A673 (cell line): ENCODE measurements at regions not wholly inside any gene's neighbourhood (a gene's known extent, or its start where the extent isn't known, plus 50 kb on each side); places are given as distances from the start of the nearest gene placed in this dataset.

Experiments used
- BruUV-seq: library from RNA; stranded (reverse); fragments of 400-500 nt; replicated peaks from 2 replicates; lab custom pipeline; 2021; lab: Mats Ljungman, UMichigan
- CTCF ChIA-PET: fragments of 300-600 bp; sonication (Branson Sonifier 250); formaldehyde crosslinking; loops from one replicate; lab custom pipeline; 2022; ENCODE audit warnings: antibody characterized with exemption; lab: Charles Lee
- POLR2A ChIA-PET: fragments of 300-600 bp; sonication (Branson Sonifier 250); formaldehyde crosslinking; loops from one replicate; lab custom pipeline; 2022; ENCODE audit warnings: antibody characterized with exemption; ENCODE audit not compliant: low non-redundant PET; lab: Charles Lee
- DNase-seq: peaks from one replicate; pipeline ENCODE4 v3.0.0-alpha.2; 2015; ENCODE audit warnings: low spot score
- H3K27ac ChIP-seq: fragments of 200-600 bp; sonication (generic); 2 replicates; pipeline ENCODE4 v1.5.1; 2016; ENCODE audit warnings: mixed run types, low read depth, mild to moderate bottlenecking, mixed read lengths, antibody characterized with exemption, low read length; ENCODE audit not compliant: poor library complexity, severe bottlenecking
- H3K27me3 ChIP-seq: fragments of 200-600 bp; sonication (generic); replicated peaks from 2 replicates; pipeline ENCODE4 v1.6.1; 2017; ENCODE audit warnings: mixed run types, low read depth, mild to moderate bottlenecking, mixed read lengths, antibody characterized with exemption, low read length; ENCODE audit not compliant: insufficient read depth, poor library complexity
- H3K36me3 ChIP-seq: fragments of 200-600 bp; sonication (generic); 2 replicates; pipeline ENCODE4 v1.6.1; 2016; ENCODE audit warnings: mixed run types, mild to moderate bottlenecking, mixed read lengths, antibody characterized with exemption, low read length; ENCODE audit not compliant: insufficient read depth, poor library complexity, severe bottlenecking
- H3K4me1 ChIP-seq: fragments of 200-600 bp; sonication (generic); 2 replicates; pipeline ENCODE4 v1.6.1; 2017; ENCODE audit warnings: mixed run types, mild to moderate bottlenecking, mixed read lengths, antibody characterized with exemption, low read length; ENCODE audit not compliant: insufficient read depth, poor library complexity, severe bottlenecking
- H3K4me3 ChIP-seq: fragments of 200-600 bp; sonication (generic); 2 replicates; pipeline ENCODE4 v1.5.1; 2016; ENCODE audit warnings: low read depth, mixed run types, mild to moderate bottlenecking, mixed read lengths, low read length; ENCODE audit not compliant: poor library complexity, severe bottlenecking
- H3K9me3 ChIP-seq: fragments of 200-600 bp; sonication (generic); 2 replicates; pipeline ENCODE4 v1.6.1; 2016; ENCODE audit warnings: mixed run types, low read depth, mild to moderate bottlenecking, mixed read lengths, antibody characterized with exemption, low read length; ENCODE audit not compliant: poor library complexity, severe bottlenecking
- CTCF ChIP-seq: fragments of 300-800, 200-600 bp; sonication (generic); conservative IDR thresholded peaks from 2 replicates; pipeline ENCODE4 v1.5.1; 2017; ENCODE audit warnings: low read depth, mild to moderate bottlenecking, antibody characterized with exemption, low read length, moderate library complexity, mixed read lengths
- EZH2 ChIP-seq: fragments of 200-600 bp; sonication (generic); IDR thresholded peaks from 2 replicates; pipeline ENCODE4 v1.6.1; 2017; ENCODE audit warnings: borderline replicate concordance, low read depth, mild to moderate bottlenecking, mixed read lengths, antibody characterized with exemption, low read length; ENCODE audit not compliant: poor library complexity, severe bottlenecking
- intact Hi-C: fragments of 100-400 bp; cut with micrococcal nuclease; formaldehyde crosslinking; loops from one replicate; pipeline ENCODE4 v1.10.0; 2022; ENCODE audit not compliant: unreplicated experiment

GRCh38 chr1:242842094-242842493 is 317.6 kb upstream of the PLD5 start:
- no TSS peak for BruUV-seq
- no peaks in the 10 kb centered on the region for H3K27me3 ChIP-seq
- POLR2A ChIA-PET: no interaction called here
- TF ChIP-seq CTCF: no peak
- TF ChIP-seq EZH2: no peak
- H3K36me3 ChIP-seq: no peaks in the 10 kb centered on the region
- H3K27ac ChIP-seq: no peak overlapping the region
- intact Hi-C loops: no loop called here
- DNase-seq: peak; percentile 18
- CTCF ChIA-PET: no interaction called here
- H3K9me3 ChIP-seq: no peaks in the 10 kb centered on the region
- H3K4me1 ChIP-seq: no peaks in the 10 kb centered on the region
- H3K4me3 ChIP-seq: no peak overlapping the region

DNA sequence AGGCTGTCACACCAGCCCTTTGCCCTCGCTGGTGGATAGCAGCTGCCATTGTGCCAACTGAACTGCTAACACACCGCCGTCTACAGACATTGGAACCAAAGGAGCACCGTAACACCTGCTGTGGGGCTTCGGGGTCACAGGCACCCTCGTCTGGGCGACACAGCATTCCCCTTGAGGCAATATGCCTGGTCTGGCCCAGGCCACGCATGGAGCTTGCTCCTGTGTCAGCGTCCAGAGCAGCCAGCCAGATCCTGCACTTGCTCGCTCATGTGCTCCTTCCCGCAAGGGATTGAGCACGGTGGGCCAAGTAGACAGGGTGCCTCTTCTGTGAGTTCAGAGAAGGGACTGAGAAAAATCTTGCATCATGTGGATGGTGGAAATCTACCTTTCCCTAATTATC is 314.6 kb upstream of the PLD5 start:
- H3K9me3 ChIP-seq: no peaks in the 10 kb centered on the region
- DNase-seq: no peak
- H3K27me3 ChIP-seq: no peaks in the 10 kb centered on the region
- H3K36me3 ChIP-seq: no peaks in the 10 kb centered on the region
- no peak overlapping the region for H3K27ac ChIP-seq
- POLR2A ChIA-PET: no interaction called here
- CTCF ChIA-PET: no interaction called here
- H3K4me3 ChIP-seq: no peak overlapping the region
- TF ChIP-seq CTCF: no peak
- no peak for TF ChIP-seq EZH2
- no peaks in the 10 kb centered on the region for H3K4me1 ChIP-seq
- intact Hi-C loops: no loop called here
- BruUV-seq: no TSS peak

DNA sequence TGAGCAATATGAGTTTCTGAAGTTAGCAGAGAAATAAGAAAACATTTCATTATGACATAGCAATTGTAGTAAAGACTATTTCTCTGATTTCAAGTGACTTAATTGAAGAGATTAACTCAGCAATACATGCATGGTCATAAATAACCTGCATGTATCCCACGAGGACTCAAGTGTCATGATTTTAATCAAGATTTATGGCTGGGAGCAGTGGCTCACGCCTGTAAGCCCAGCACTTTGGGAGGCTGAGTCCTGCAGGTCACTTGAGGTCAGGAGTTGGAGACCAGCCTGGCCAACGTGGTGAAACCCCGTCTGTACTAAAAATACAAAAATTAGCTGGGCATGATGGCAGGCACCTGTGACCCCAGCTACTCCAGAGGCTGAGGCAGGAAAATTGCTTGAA is 311.9 kb upstream of the PLD5 start:
- ChIA-PET CTCF (no interaction called here), POLR2A (no interaction called here)
- no TSS peak for BruUV-seq

More for the DNA sequence above, 311.9 kb upstream of the PLD5 start:
- Histone ChIP-seq H3K4me3 (no peak overlapping the region), H3K9me3 (no peaks in the 10 kb centered on the region), H3K27ac (no peak overlapping the region), H3K27me3 (no peaks in the 10 kb centered on the region), H3K4me1 (no peaks in the 10 kb centered on the region), H3K36me3 (no peaks in the 10 kb centered on the region)
- no peak for DNase-seq
- intact Hi-C loops: no loop called here
- no peak for TF ChIP-seq CTCF
